Activated CD8-positive, alpha-beta memory T cell treated with anti-CD3 and anti-CD28 coated beads, Interleukin-2, amount 50 U/mL, for 24 hours (primary cell): ENCODE measurements at regions not wholly inside any gene's neighbourhood (a gene's known extent, or its start where the extent isn't known, plus 50 kb on each side); places are given as distances from the start of the nearest gene placed in this dataset.

Experiments used
- DNase-seq: peaks from one replicate; pipeline ENCODE4 v3.0.0-alpha.2; 2020; ENCODE audit errors: extremely low read depth

- DNase-seq, result no peak
Measured at GRCh38 chr22:47293368-47294221, 531.1 kb downstream of the TBC1D22A start.

GRCh38 chr22:47292546-47293320 is 530.3 kb downstream of the TBC1D22A start:
- no peak for DNase-seq

- no peak for DNase-seq
Measured at GRCh38 chr22:47291565-47292495, 529.4 kb downstream of the TBC1D22A start.

- DNase-seq, result no peak
Measured at GRCh38 chr22:47290706-47291430, 528.4 kb downstream of the TBC1D22A start.

- no peak for DNase-seq
Measured at GRCh38 chr22:47289336-47289985, 527.0 kb downstream of the TBC1D22A start.

GRCh38 chr22:47288680-47289079 is 526.2 kb downstream of the TBC1D22A start:
- no peak for DNase-seq

- no peak for DNase-seq
Measured at GRCh38 chr22:47287516-47287915, 525.1 kb downstream of the TBC1D22A start.

- no peak for DNase-seq
Measured at GRCh38 chr22:47286590-47286989, 524.1 kb downstream of the TBC1D22A start.

GRCh38 chr22:47285981-47286380 is 523.5 kb downstream of the TBC1D22A start:
- no peak for DNase-seq

- DNase-seq, result no peak
Measured at GRCh38 chr22:47284822-47285221, 522.4 kb downstream of the TBC1D22A start.

GRCh38 chr22:47284360-47284759 is 521.9 kb downstream of the TBC1D22A start:
- DNase-seq, result no peak

- no peak for DNase-seq
Measured at GRCh38 chr22:47283616-47284270, 521.3 kb downstream of the TBC1D22A start.

- DNase-seq, result no peak
Measured at GRCh38 chr22:47282851-47283250, 520.4 kb downstream of the TBC1D22A start.

GRCh38 chr22:47282366-47282765 is 519.9 kb downstream of the TBC1D22A start:
- DNase-seq, result no peak

- no peak for DNase-seq
Measured at GRCh38 chr22:47281126-47282106, 519.0 kb downstream of the TBC1D22A start.

GRCh38 chr22:47280301-47280700 is 517.9 kb downstream of the TBC1D22A start:
- no peak for DNase-seq

GRCh38 chr22:47279746-47280145 is 517.3 kb downstream of the TBC1D22A start:
- DNase-seq, result no peak

GRCh38 chr22:47279337-47279736 is 516.9 kb downstream of the TBC1D22A start:
- DNase-seq, result no peak

GRCh38 chr22:47278655-47279054 is 516.2 kb downstream of the TBC1D22A start:
- DNase-seq, result no peak
